Mesothelial cell of epicardium (in vitro differentiated cells): ENCODE measurements at regions not wholly inside any gene's neighbourhood (a gene's known extent, or its start where the extent isn't known, plus 50 kb on each side); places are given as distances from the start of the nearest gene placed in this dataset.

Source experiments
- DNase-seq, 2 experiments: peaks; one replicate each; pipeline ENCODE4 v3.0.0; 2021; ENCODE audit warnings: low spot score in 2 of 2; ENCODE audit not compliant: unreplicated experiment in 2 of 2
- H3K27ac Mint-ChIP-seq: 2 replicates; pipeline ENCODE4 v1.8.0; 2021; ENCODE audit warnings: mixed read lengths
- H3K27me3 Mint-ChIP-seq: 2 replicates; pipeline ENCODE4 v1.8.0; 2021; ENCODE audit warnings: low read depth, mixed read lengths
- H3K36me3 Mint-ChIP-seq: 2 replicates; pipeline ENCODE4 v1.8.0; 2021; ENCODE audit warnings: mixed read lengths
- H3K4me1 Mint-ChIP-seq: 2 replicates; pipeline ENCODE4 v1.8.0; 2021; ENCODE audit warnings: mixed read lengths
- H3K4me3 Mint-ChIP-seq: 2 replicates; pipeline ENCODE4 v1.8.0; 2021; ENCODE audit warnings: mild to moderate bottlenecking, moderate library complexity, mixed read lengths
- H3K9me3 Mint-ChIP-seq: 2 replicates; pipeline ENCODE4 v1.8.0; 2021; ENCODE audit warnings: mixed read lengths
- TF ChIP-seq, protein P1 (sequence below): fragments of 200-600 bp; sonication (generic); IDR thresholded peaks from one replicate; pipeline ENCODE4 v1.5.0; 2021; ENCODE audit warnings: antibody characterized with exemption; ENCODE audit not compliant: unreplicated experiment

DNA sequence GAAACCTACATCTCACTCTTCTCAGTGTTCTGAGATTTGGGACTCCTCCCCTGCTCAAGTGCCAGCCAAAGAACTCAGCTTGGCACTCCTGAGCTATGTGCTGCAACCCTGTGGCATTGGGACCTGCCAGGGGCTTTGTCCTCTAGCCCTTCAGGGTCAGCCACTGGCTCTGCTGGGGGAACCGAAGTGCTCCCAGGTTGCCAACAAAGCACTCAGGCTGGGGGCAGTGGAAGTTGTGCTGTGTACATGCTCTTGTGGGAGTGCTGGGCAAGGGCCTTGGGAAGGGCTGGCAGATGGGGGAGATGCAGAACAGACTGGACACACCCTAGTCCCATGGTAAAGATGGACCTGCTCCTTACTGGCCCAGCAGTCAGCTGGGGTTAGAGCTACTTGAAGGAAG is 498.6 kb downstream of the CAAP1 start:
- Mint-ChIP-seq H3K27ac (no peak overlapping the region), H3K9me3 (peaks cover 28% of the 10 kb centered on the region), H3K4me1 (no peaks in the 10 kb centered on the region), H3K36me3 (no peaks in the 10 kb centered on the region), H3K4me3 (no peak overlapping the region), H3K27me3 (no peaks in the 10 kb centered on the region)
- DNase-seq = no peak
- TF ChIP-seq, protein P1, sequence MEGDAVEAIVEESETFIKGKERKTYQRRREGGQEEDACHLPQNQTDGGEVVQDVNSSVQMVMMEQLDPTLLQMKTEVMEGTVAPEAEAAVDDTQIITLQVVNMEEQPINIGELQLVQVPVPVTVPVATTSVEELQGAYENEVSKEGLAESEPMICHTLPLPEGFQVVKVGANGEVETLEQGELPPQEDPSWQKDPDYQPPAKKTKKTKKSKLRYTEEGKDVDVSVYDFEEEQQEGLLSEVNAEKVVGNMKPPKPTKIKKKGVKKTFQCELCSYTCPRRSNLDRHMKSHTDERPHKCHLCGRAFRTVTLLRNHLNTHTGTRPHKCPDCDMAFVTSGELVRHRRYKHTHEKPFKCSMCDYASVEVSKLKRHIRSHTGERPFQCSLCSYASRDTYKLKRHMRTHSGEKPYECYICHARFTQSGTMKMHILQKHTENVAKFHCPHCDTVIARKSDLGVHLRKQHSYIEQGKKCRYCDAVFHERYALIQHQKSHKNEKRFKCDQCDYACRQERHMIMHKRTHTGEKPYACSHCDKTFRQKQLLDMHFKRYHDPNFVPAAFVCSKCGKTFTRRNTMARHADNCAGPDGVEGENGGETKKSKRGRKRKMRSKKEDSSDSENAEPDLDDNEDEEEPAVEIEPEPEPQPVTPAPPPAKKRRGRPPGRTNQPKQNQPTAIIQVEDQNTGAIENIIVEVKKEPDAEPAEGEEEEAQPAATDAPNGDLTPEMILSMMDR = no peak

DNA sequence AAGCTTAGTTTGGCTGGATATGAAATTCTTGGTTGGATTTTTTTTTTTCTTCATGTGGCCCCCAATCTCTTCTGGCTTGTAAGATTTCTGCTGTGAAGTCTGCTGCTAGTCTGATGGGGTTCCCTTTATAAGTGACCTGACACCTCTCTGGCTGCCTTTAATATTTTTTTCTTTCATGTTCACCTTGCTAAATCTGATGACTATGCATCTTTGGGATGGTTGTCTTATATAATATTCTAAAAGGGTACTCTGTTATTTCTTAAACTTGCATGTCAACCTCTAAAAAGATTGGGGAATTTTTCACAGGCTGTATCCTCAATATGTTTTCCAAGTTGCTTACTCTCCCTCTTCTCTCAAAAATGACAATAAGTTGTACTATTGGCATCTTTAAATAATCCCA is 500.0 kb downstream of the CAAP1 start:
- peaks cover 35% of the 10 kb centered on the region for H3K9me3 Mint-ChIP-seq
- no peak for DNase-seq
- H3K4me3 Mint-ChIP-seq = no peak overlapping the region
- no peaks in the 10 kb centered on the region for H3K36me3 Mint-ChIP-seq
- no peak overlapping the region for H3K27ac Mint-ChIP-seq
- H3K27me3 Mint-ChIP-seq = no peaks in the 10 kb centered on the region
- no peaks in the 10 kb centered on the region for H3K4me1 Mint-ChIP-seq
- TF ChIP-seq, protein P1 = no peak

DNA sequence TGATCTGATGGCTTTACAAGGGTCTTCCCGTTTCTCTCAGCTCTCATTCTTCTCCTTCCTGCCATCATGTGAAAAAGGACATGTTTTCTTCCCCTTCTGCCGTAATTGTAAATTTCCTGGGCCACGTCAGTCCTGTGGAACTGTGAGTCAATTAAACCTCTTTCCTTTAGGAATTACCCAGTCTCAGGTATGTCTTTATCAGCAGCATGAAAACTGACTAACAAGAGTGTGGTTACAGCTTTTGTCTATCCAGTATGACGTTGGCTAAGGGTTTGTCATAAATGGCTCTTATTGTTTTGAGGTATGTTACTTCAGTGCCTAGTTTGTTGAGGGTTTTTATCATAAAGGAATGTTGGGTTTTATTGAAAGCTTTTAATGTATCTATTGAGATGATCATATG is 501.6 kb downstream of the CAAP1 start:
- Mint-ChIP-seq H3K9me3 (peaks cover 35% of the 10 kb centered on the region), H3K27me3 (no peaks in the 10 kb centered on the region), H3K4me1 (no peaks in the 10 kb centered on the region), H3K4me3 (no peak overlapping the region), H3K27ac (no peak overlapping the region), H3K36me3 (no peaks in the 10 kb centered on the region)
- DNase-seq = no peak
- TF ChIP-seq, protein P1 = no peak

DNA sequence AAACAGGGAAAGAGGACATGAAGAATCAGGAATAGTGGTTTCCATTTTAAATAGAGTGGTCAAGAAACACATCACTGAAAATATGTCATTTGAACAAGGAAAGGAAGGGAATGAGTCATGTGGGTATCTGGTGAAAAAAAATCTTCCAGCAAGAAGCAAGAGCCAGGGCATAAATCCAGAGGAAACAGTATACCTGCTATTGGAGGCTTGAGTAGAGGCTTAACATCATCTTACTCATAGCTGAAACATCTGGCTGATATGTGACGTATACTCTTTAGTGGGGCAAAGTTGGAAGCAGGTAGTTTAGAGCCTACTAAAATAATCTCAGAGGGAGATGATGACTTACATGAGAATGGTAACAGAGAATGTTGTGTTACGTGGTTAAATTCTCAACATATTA is 517.2 kb downstream of the CAAP1 start:
- H3K36me3 Mint-ChIP-seq = no peaks in the 10 kb centered on the region
- no peak for DNase-seq
- H3K4me3 Mint-ChIP-seq = no peak overlapping the region
- no peak overlapping the region for H3K27ac Mint-ChIP-seq
- H3K27me3 Mint-ChIP-seq = no peaks in the 10 kb centered on the region
- peaks cover 3% of the 10 kb centered on the region for H3K9me3 Mint-ChIP-seq
- H3K4me1 Mint-ChIP-seq = no peaks in the 10 kb centered on the region
- TF ChIP-seq, protein P1 = no peak

DNA sequence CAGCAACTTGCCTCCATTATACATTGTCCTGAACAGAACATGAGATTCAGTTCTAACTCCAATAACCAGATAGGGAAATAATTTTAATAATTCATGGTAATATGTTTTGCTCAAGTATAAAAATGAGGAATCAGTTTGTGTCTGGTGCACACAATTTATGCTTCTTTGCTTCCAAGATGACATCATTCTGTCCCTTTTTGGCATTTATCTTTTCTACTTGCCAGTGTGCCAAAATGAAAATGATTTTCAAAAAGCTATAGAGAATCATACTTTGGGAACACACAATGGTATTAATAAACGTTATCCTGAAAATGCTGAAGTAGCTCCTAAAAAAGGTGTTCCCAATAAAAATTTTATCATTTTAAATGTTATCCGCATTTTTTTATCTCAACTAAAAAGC is 519.0 kb downstream of the CAAP1 start:
- H3K9me3 Mint-ChIP-seq = peaks cover under 1% of the 10 kb centered on the region
- H3K36me3 Mint-ChIP-seq = no peaks in the 10 kb centered on the region
- DNase-seq = no peak
- no peak overlapping the region for H3K27ac Mint-ChIP-seq
- no peaks in the 10 kb centered on the region for H3K27me3 Mint-ChIP-seq
- H3K4me1 Mint-ChIP-seq = no peaks in the 10 kb centered on the region
- TF ChIP-seq, protein P1 = no peak
- no peak overlapping the region for H3K4me3 Mint-ChIP-seq

DNA sequence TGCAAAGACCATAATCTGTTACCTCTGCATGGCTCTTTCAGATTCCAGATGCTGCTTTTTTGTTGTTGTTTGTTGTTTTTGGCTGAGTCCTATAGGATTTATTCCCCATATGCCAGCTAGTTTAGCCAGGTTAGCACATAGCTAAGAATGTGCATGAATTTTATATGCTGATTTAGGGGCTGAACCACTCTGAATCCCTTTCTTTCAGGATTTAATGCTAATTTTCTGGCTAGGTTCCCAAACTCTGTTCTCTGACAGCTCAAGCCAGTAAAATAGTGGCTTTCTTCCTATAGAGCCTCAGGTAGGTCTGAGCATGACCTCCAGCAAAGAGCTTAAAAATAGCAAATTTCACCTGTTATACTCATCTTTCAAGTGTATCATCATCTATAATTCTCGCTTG is 521.4 kb downstream of the CAAP1 start:
- Mint-ChIP-seq H3K4me3 (no peak overlapping the region), H3K27ac (no peak overlapping the region), H3K27me3 (no peaks in the 10 kb centered on the region), H3K36me3 (no peaks in the 10 kb centered on the region), H3K4me1 (no peaks in the 10 kb centered on the region), H3K9me3 (no peaks in the 10 kb centered on the region)
- TF ChIP-seq, protein P1 = no peak
- no peak for DNase-seq
